8988T (cell line): ENCODE measurements at regions not wholly inside any gene's neighbourhood (a gene's known extent, or its start where the extent isn't known, plus 50 kb on each side); places are given as distances from the start of the nearest gene placed in this dataset.
"Not testable (repeated sequence)": the region's sequence is repeated elsewhere in the genome, so short reads cannot be mapped to it uniquely, and the experiment has no call there.

ENCODE experiments used
- DNase-seq: peaks from one replicate; pipeline ENCODE4 v3.0.0; 2011

GRCh38 chrX:1906028-1906427 lies 291.2 kb downstream of the ASMT start:
- DNase-seq, result no peak

GRCh38 chrX:1908996-1909395 lies 294.1 kb downstream of the ASMT start:
- DNase-seq, result not testable (repeated sequence)

DNA sequence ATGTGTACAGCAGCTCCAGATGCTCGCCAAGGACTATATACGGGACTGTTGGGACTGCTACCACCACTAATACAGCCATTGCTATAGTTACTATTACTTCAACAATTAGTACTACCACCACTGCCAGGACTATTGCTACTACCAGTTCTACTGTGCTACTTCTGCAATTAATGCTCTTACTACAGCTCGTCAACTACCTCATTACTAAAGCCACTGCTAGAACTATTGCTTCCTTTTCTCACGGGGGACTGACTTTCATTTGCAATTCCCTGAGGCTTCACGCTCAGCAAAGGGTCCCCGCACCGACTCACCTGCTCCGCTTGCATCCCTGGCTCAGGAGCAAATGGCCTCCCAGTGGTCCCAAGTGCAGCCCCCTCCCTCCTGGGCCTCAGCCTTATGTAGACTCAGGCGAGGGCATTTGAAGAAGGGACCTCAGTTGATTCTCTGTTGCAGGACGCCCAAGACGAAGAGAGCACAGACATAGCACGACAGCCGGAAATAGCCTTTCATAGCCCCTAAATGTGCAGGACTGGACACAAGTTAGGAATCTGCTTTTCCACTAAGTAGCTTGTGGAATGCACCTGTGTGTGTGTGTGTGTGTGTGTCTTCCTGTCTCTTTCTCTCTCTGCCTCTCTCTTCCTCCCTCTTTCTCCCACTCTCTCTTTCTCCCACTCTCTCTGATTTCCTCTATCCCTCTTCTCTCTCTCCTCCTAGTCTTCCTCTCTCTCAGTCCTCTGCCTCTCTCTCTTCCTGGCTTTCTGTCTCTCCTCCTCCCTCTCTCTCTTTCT lies 294.8 kb downstream of the ASMT start:
- DNase-seq, result no peak

DNA sequence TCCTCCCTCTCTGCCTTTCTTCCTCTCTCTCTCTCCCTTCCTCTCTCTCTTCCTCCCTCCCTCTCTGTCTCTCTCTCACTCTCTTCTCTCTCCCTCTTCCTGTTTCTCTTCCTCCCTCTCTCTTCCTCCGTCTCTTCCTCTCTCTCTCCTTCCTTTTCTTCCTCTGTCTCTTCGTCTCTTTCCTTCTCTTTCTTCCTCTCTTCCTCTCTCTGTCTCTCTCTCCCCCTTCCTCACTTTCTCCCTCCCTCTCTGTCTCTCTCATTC lies 295.3 kb downstream of the ASMT start:
- DNase-seq, result no peak

DNA sequence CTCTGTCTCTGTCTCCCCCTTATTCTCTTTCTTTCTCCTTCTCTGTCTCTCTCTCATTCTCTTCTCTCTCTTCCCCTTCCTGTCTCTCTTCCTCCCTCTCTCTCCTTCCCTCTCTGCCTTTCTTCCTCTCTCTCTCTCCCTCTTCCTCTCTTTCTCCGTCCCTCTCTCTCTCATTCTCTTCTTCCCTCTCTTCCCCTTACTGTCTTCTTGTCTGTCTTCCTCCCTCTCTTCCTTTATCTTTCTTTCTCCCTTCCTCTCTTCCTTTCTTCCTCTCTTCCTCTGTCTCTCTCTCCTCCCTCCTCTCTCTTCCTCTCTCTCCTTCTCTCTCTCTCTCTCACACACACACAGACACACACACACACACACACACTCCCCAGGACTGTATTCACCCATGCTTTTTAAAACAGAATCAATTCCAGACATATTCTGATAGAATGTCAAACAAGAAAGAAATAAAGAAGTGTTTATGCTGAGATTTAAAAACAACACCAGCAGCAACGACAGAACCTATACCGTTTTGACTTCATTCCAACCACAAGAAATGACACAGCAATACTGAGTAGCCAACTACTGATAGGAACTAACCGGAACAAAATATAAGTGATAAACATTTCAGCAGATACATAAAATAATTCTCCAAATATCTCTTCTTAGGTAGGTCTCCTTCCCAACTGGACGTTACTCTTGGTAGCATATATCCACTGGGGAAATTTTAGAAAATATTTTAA lies 296.7 kb downstream of the ASMT start:
- no peak for DNase-seq

- DNase-seq, result no peak
Measured at GRCh38 chrX:1912193-1912592, 297.3 kb downstream of the ASMT start.

GRCh38 chrX:1914606-1915365 lies 299.9 kb downstream of the ASMT start:
- no peak for DNase-seq

DNA sequence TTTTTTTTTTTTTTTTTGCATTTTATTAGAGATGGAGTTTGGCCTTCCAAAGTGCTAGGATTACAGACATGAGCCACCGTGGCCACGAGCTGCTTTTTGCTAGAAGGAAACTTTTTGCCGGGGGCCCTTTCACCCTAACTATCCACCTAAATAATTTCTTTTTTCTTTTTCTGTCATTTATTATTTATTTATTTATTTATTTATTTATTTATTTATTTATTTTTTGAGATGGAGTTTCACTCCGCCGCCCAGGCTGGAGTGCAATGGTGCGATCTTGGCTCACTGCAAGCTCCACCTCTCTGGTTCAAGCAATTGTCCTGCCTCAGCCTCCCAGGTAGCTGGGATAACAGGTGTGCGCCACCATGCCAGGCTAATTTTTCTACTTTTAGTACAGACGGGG lies 303.9 kb downstream of the ASMT start:
- DNase-seq, result no peak

DNA sequence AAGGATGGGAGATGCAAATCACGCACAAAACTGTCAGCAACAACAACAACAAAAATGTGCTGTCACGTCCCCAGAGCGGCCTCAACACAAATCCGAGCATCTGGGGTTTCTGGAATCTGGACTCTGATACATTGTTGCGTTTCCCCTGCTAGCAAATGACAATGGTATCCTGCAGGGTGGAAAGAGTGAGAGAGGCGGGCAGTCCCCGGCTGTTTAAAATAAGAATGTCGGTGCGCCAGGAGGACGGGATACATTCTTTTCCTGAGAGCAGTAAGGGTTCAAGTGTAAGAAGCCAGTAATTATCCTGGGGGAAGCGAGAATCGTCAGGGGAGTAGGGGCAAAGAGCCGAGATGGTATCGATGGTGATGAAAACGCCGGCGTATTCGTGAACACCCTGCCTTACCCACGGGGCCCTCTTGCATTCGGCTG lies 310.2 kb downstream of the ASMT start:
- DNase-seq, result no peak

- no peak for DNase-seq
Measured at GRCh38 chrX:1928805-1929204, 313.9 kb downstream of the ASMT start.

GRCh38 chrX:1932231-1932630 lies 317.4 kb downstream of the ASMT start:
- no peak for DNase-seq

DNA sequence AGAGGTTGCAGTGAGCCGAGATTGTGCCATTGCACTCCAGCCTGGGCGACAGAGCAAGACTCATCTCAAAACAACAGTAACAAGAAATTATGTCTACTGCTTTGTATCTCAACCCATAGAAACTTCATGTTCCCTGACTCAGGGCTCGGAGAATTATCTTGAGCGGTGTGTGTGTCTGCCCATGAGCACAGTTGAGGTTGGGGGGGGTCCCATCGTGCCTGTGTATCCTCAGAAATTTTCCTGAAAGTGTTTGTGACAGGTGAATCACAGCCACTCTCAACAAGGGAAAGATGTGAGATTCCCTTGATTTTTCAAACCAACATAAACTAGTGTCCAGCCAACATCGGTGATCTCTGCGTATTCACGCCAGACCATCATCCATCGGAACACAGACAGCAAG lies 319.1 kb downstream of the ASMT start:
- no peak for DNase-seq

DNA sequence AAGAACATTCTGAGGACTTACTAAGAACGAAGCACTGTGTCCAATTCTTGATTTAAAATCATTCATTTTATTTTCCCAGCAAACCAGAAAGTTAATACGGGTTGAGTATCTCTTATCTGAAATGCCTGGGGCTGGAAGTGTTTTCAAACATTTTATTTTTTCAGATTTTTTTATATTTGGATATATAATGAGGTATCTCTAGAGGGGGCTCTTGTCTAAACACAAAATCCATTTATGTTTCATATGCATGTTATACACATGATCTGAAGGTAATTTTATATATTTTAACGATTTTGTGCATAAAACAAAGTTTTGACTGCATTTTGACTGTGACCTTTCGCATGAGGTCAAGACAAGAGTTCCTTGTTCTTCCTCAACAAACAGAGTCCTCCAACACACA lies 320.9 kb downstream of the ASMT start:
- DNase-seq, result no peak

DNA sequence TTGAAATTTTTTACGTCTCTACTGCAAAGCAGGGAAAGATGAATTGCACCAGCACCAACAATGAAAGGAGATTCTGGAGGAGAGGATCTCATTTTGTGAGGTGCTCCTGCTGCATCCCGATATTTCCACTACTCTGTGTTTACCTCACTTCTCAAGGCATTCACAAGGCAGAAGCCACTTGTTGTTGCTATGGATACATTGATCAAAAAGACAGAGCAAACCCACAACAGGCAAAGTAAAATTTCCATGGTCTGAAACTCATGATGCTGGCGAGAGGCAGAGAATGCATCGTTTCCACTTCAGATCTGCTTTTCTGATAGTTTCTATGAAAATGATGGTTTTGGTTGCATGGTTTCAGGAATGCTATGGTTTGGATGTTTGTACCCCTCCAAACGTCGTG lies 323.3 kb downstream of the ASMT start:
- DNase-seq, result no peak

GRCh38 chrX:1941321-1941720 lies 326.5 kb downstream of the ASMT start:
- DNase-seq, result no peak

DNA sequence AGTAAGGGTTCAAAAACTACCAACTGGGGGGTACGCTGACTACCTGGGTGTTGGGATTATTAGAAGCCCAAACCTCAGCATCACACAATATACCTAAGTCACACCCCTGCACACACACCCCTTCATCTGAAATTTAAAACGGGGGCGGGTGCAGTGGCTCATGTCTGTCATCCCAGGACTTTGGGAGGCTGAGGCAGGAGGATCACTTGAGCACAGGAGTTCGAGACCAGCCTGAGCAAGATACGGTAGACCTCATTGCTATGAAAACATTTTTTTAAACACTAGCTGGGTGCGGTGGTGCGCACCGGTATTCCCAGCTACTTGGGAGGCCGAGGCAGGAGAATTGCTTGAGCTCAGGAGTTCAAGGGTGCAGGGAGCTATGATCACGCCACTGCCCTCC lies 331.0 kb downstream of the ASMT start:
- DNase-seq, result no peak

- no peak for DNase-seq
Measured at GRCh38 chrX:1946974-1947373, 332.1 kb downstream of the ASMT start.
